ENCODE measurements at regions not wholly inside any gene's neighbourhood (a gene's known extent, or its start where the extent isn't known, plus 50 kb on each side); places are given as distances from the start of the nearest gene placed in this dataset.

DNA sequence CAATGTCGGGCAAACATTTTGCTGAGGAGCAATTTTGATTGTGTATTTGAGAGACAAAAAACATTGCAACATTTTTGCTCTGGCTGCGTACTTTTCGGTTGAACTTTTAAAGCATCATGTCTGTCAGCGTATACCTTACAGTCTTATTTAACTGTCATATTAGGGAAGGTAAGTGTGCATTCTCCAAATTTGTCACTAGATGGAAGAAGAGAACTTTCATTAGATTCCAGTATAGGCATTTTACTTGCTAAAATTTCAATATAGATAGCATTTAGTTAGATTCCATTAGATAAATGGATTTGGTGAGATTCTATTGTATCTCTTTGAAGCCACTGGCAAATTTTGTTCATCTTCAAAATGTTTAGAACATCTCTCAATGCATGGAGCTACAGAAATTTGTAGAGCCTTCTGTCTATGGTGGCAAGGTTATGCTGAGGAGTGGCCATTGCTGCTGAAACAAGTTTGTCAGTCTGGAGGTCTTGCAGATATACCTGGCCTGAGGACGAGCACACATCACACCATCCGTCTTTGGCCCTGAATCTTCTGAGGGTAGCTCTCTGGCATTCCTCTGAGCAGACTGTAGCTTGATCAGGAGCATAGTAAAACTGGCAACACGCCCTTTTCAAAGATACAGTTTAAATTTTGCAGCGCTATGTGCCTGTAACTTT is 437.5 kb upstream of the MBL2 start:
- TF ChIP-seq TAF1 (IDR thresholded peaks at IDR 0.05; ENCODE audit: low read depth) (no peak), EP300 (conservative IDR thresholded peaks at IDR 0.05; ENCODE audit: poor library complexity, severe bottlenecking) (no peak), RAD21 (conservative IDR thresholded peaks at IDR 0.05) (peak; percentile 82), MXI1 (conservative IDR thresholded peaks at IDR 0.05; ENCODE audit: poor library complexity, severe bottlenecking) (no peak), CTCF (IDR thresholded peaks at IDR 0.05; ENCODE audit: poor library complexity, severe bottlenecking) (peak; percentile 76), EZH2 (IDR thresholded peaks at IDR 0.05; ENCODE audit: borderline replicate concordance, insufficient read depth, low read length, poor library complexity, severe bottlenecking) (no peak), SMC3 (conservative IDR thresholded peaks at IDR 0.05; ENCODE audit: poor library complexity) (peak; percentile 79), POLR2AphosphoS5 (IDR thresholded peaks at IDR 0.05) (no peak)
- TF ChIP-seq, protein P1, sequence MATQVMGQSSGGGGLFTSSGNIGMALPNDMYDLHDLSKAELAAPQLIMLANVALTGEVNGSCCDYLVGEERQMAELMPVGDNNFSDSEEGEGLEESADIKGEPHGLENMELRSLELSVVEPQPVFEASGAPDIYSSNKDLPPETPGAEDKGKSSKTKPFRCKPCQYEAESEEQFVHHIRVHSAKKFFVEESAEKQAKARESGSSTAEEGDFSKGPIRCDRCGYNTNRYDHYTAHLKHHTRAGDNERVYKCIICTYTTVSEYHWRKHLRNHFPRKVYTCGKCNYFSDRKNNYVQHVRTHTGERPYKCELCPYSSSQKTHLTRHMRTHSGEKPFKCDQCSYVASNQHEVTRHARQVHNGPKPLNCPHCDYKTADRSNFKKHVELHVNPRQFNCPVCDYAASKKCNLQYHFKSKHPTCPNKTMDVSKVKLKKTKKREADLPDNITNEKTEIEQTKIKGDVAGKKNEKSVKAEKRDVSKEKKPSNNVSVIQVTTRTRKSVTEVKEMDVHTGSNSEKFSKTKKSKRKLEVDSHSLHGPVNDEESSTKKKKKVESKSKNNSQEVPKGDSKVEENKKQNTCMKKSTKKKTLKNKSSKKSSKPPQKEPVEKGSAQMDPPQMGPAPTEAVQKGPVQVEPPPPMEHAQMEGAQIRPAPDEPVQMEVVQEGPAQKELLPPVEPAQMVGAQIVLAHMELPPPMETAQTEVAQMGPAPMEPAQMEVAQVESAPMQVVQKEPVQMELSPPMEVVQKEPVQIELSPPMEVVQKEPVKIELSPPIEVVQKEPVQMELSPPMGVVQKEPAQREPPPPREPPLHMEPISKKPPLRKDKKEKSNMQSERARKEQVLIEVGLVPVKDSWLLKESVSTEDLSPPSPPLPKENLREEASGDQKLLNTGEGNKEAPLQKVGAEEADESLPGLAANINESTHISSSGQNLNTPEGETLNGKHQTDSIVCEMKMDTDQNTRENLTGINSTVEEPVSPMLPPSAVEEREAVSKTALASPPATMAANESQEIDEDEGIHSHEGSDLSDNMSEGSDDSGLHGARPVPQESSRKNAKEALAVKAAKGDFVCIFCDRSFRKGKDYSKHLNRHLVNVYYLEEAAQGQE (IDR thresholded peaks at IDR 0.05; ENCODE audit: borderline replicate concordance), result no peak
- Histone ChIP-seq H3K27me3 (ENCODE audit: insufficient read depth, low read depth, low read length) (no peaks in the 10 kb centered on the region), H4K20me1 (ENCODE audit: insufficient read depth) (no peaks in the 10 kb centered on the region), H3K4me2 (ENCODE audit: low read length) (no peak overlapping the region), H3K9me2 (ENCODE audit: insufficient read depth, low read length) (no peaks in the 10 kb centered on the region), H3K79me2 (replicated peaks; ENCODE audit: insufficient read depth, low read length) (no peaks in the 10 kb centered on the region), H2AFZ (ENCODE audit: low read depth, low read length) (no peak overlapping the region), H3K36me3 (ENCODE audit: insufficient read depth, low read length) (no peaks in the 10 kb centered on the region), H3F3A (ENCODE audit: insufficient read depth, low read length, poor library complexity, severe bottlenecking) (no peaks in the 10 kb centered on the region), H3K27ac (ENCODE audit: low read length) (no peak overlapping the region), H3K9me3 (ENCODE audit: low read length) (no peaks in the 10 kb centered on the region), H3K9ac (ENCODE audit: low read length) (no peak overlapping the region), H3K4me3 (ENCODE audit: low read length) (no peak overlapping the region)

GRCh38 chr10:53183733-53184132 is 411.1 kb upstream of the MBL2 start:
- no peaks in the 10 kb centered on the region for H3K36me3 ChIP-seq (ENCODE audit: insufficient read depth, low read length)
- no peaks in the 10 kb centered on the region for H3K79me2 ChIP-seq (replicated peaks; ENCODE audit: insufficient read depth, low read length)
- H3K27me3 ChIP-seq (ENCODE audit: insufficient read depth, low read depth, low read length), result no peaks in the 10 kb centered on the region
- H3F3A ChIP-seq (ENCODE audit: insufficient read depth, low read length, poor library complexity, severe bottlenecking), result no peaks in the 10 kb centered on the region
- H3K9me3 ChIP-seq (ENCODE audit: low read length), result no peaks in the 10 kb centered on the region
- H3K9me2 ChIP-seq (ENCODE audit: insufficient read depth, low read length), result no peaks in the 10 kb centered on the region
- H2AFZ ChIP-seq (ENCODE audit: low read depth, low read length), result no peak overlapping the region
- no peak overlapping the region for H3K4me3 ChIP-seq (ENCODE audit: low read length)
- H4K20me1 ChIP-seq (ENCODE audit: insufficient read depth), result no peaks in the 10 kb centered on the region
- H3K4me2 ChIP-seq (ENCODE audit: low read length), result no peak overlapping the region
- TF ChIP-seq EZH2 (IDR thresholded peaks at IDR 0.05; ENCODE audit: borderline replicate concordance, insufficient read depth, low read length, poor library complexity, severe bottlenecking) (no peak), EP300 (conservative IDR thresholded peaks at IDR 0.05; ENCODE audit: poor library complexity, severe bottlenecking) (no peak), CTCF (IDR thresholded peaks at IDR 0.05; ENCODE audit: poor library complexity, severe bottlenecking) (no peak), POLR2AphosphoS5 (IDR thresholded peaks at IDR 0.05) (no peak), TAF1 (IDR thresholded peaks at IDR 0.05; ENCODE audit: low read depth) (no peak), RAD21 (conservative IDR thresholded peaks at IDR 0.05) (no peak), MXI1 (conservative IDR thresholded peaks at IDR 0.05; ENCODE audit: poor library complexity, severe bottlenecking) (no peak), SMC3 (conservative IDR thresholded peaks at IDR 0.05; ENCODE audit: poor library complexity) (no peak)
- TF ChIP-seq, protein P1 (IDR thresholded peaks at IDR 0.05; ENCODE audit: borderline replicate concordance), result no peak
- no peak overlapping the region for H3K9ac ChIP-seq (ENCODE audit: low read length)
- H3K27ac ChIP-seq (ENCODE audit: low read length), result no peak overlapping the region
